Bronchial epithelial cell (primary cell): ENCODE measurements at regions not wholly inside any gene's neighbourhood (a gene's known extent, or its start where the extent isn't known, plus 50 kb on each side); places are given as distances from the start of the nearest gene placed in this dataset.
"Not testable (repeated sequence)": the region's sequence is repeated elsewhere in the genome, so short reads cannot be mapped to it uniquely, and the experiment has no call there.

Experiments
- DNase-seq: peaks from one replicate; pipeline ENCODE4 v3.0.0-alpha.2; 2010; ENCODE audit warnings: low read depth
- FAIRE-seq: peaks from 2 replicates; lab custom pipeline; 2011; peaks lifted over from hg19 to GRCh38; lab: Jason Lieb, UNC
- H3K27me3 ChIP-seq: 2 replicates; pipeline ENCODE4 v1.5.1; 2011; ENCODE audit warnings: low read length; ENCODE audit not compliant: control insufficient read depth, insufficient read depth
- H3K36me3 ChIP-seq: 2 replicates; pipeline ENCODE4 v1.5.1; 2011; ENCODE audit warnings: low read length; ENCODE audit not compliant: control insufficient read depth, insufficient read depth
- H3K4me3 ChIP-seq: 2 replicates; pipeline ENCODE4 v1.5.1; 2011; ENCODE audit warnings: mild to moderate bottlenecking, low read depth, low read length, control low read depth

DNA sequence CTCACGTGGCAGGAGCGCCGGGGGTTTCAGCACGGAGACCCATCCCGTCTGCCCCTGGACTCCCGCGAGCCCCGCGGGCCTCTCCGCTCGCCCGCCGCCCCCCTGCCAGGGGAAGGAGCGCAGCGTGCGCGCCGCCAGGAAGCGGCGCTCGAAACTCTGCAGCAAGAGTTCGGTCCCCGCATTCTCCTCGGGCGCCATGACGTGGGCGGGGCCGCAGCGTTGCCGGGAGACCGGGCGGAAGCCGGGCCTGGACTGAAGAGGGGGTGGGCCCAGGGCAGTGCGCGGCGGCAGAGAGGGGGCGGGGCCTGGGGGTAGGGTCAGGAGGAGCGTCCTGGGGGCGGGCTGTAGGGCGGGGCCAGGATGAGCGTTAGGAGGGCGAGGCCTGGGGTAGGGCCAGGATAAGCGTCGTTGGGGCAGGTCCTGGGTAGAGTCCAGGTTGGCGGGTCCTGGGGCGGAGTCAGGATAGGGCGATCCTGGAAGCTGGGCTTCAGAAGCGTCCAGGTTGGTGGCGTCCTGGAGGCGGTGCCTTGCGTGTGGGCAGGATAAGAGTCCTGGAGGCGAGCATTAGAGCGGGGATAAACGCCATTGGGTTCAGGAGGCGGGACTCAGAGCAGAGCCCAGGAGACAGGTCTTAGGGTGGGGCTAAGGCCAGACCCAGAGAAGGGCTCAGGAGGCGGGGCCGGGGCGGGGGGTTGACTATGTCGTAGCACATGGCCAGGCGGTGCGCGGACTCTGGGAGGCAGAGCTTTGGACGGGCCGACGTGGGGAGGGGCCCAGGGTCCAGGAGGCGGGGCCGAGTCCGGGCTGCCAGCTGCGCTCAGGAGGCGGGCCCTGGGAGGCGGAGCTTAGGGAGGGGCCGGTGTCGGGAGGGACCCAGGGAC is 229.0 kb upstream of the FRG2C start:
- not testable (repeated sequence) for FAIRE-seq, H3K27me3 ChIP-seq, H3K36me3 ChIP-seq
- peak overlapping the region; percentile 47 for H3K4me3 ChIP-seq
- DNase-seq: peak; percentile 86

DNA sequence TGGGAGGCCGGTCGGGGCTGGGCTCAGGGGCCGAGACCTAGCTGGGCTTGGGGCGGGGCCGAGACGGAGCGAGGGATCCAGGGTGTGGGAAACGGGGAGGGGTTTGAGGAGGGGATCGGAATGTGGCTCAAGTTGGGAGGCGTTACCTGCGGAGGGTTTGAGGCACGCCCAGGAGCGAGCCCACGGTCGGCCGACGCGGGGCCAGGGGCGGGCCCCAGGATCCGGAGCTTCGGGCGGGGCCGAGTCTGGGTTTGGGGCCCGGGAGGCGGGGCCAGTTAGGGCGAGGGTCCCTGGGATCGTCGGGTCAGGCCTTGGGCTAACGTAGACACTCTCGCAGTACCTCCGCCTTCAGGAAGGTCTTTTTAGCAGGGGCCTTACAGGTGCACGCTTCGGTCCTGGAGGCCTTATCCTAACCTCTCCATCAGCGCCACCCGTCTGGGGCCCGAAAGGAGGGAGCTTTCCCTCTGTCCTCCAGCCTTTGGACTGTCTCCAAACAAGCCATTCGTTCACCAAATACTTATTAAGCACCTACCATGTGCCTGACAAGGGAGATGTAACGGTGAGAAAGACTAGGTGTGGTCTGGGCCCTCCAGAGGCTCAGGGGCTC is 228.2 kb upstream of the FRG2C start:
- H3K4me3 ChIP-seq: peak overlapping the region; percentile 40
- DNase-seq: peak; percentile 60
- not testable (repeated sequence) for H3K36me3 ChIP-seq, FAIRE-seq, H3K27me3 ChIP-seq

DNA sequence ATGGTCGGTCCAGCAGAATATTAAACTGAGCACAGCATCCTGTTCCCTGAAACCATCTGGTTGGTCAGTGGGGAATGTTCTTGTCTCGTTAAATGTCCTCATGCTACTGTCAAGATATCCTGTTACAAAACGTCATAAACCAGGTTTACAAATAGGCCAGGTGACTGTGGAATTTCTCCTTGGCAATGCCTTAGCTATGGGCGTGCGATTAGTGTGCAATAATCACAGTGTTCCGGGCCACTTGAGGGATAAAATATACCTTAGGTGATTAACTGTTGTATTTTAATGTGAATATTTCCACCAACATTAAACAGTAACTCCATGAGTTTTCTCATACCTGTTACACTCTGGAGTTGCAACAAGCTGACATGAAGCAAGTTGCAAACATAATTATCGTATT is 223.1 kb upstream of the FRG2C start:
- H3K36me3 ChIP-seq, DNase-seq, H3K4me3 ChIP-seq, FAIRE-seq, H3K27me3 ChIP-seq: not testable (repeated sequence)

DNA sequence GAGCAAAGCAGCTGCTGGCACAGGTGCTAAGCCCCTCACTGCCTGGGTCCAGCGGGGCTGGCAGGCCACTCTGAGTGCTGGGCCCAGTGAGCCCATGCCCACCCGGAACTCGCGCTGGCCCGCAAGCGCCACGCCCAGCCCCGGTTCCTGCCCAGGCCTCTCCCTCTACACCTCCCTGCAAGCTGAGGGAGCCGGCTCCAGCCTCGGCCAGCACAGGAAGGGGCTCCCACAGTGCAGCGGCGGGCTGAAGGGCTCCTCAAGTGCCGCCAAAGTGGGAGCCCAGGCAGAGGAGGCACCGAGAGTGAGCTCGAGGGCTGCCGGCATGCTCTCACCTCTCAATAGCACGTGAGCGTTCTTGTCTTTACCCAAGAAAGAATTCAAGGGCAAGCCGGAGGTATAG is 219.5 kb upstream of the FRG2C start:
- DNase-seq, FAIRE-seq, H3K36me3 ChIP-seq, H3K4me3 ChIP-seq, H3K27me3 ChIP-seq: not testable (repeated sequence)

DNA sequence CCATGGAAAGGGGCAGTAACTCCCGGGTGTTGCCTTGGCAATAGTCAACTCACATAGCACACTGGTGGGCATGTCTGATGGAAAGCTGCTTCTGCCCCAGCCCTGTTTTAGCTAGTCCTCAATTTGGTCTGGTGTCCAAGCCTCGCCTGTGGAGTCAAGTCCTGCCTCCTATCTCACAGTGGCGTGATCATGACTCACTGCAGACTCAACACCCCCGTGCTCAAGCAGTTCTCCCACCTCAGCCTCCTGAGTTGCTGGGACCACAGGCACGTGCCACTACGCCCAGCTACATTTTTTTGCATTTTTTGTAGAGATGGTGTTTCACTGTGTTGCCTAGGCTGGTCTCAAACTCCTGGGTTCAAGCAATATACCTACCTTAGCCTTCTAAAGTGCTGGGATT is 218.9 kb upstream of the FRG2C start:
- FAIRE-seq, H3K36me3 ChIP-seq, H3K27me3 ChIP-seq, H3K4me3 ChIP-seq: not testable (repeated sequence)
- DNase-seq: peak; percentile 1

DNA sequence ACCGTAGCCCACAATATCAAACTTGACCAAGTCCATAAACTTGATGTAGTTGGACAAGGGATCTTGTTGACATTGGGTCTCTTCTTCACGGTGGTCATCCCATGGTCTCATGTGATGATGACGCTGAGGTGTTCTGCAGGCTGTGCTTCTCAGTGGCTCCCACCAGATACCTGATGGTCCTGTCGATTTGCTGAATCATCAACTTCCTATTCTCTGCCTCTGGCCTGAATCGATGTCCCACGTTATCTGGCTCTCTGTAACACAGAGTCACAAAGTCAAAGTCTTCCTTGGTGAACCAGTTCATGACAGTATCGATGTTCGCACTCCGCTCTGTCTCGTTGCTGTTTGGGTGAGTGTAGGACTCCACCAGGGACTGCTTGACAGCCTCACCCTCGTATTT is 217.2 kb upstream of the FRG2C start:
- not testable (repeated sequence) for FAIRE-seq, H3K36me3 ChIP-seq, H3K27me3 ChIP-seq, DNase-seq, H3K4me3 ChIP-seq

DNA sequence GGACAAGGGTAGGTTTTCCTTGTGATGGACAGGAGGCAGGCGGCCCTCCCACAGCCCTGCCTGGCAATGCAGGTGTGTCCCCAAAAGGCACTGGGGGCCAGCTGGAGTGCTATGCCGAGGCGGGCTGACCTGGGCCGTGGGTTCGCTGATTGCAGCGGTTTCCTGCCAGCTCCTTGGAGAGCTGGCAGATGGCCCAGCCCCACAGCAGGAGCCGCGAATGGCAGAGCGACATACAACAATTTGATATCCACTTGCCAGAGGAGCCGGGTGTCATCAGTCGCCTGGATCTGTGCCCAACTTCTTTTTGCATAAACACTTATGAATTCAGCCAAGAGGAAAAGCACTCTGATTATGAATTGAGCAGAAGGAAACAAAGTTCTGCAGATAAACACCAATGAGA is 210.8 kb upstream of the FRG2C start:
- H3K4me3 ChIP-seq, DNase-seq, H3K36me3 ChIP-seq, H3K27me3 ChIP-seq, FAIRE-seq: not testable (repeated sequence)

DNA sequence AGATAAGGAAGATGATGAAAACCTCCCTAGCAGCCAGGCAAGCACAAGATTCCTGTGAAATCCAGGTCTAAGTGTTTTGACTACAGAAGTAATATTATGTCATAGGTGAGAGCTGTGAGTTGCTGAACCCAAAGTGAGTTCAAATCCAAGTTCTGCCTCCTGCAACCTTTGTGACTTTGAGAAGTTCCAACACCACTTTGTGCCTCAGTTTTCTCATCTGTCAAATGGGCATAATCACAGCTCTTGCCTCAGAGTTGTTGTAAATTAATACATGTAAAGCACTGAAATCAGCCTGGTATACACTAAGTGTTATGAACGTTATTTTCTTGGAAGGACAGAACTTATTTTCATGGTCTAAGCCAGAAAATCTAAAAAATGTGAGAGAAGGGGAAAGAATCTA is 210.3 kb upstream of the FRG2C start:
- not testable (repeated sequence) for H3K4me3 ChIP-seq, H3K27me3 ChIP-seq, FAIRE-seq, DNase-seq, H3K36me3 ChIP-seq

DNA sequence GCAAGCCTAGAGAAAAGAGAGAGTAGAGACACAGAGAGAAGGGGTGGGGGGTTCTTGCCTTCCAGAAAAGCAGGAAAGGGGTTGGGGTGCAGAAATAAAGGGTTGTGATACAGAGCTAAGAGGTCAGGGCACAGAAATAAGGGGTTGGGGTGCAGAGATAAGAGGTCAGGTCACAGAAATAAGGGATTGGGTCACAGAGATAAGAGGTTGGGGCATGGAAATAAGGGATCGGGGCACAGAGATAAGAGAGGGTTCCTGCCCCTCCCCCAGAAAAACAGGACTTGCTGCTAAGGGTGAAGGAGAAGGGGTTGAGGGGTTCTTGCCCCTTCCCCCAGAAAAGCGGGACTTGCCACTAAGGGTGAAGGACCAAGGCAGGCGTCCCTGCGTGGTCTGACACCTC is 189.6 kb upstream of the FRG2C start:
- H3K27me3 ChIP-seq, H3K4me3 ChIP-seq, FAIRE-seq: not testable (repeated sequence)

DNA sequence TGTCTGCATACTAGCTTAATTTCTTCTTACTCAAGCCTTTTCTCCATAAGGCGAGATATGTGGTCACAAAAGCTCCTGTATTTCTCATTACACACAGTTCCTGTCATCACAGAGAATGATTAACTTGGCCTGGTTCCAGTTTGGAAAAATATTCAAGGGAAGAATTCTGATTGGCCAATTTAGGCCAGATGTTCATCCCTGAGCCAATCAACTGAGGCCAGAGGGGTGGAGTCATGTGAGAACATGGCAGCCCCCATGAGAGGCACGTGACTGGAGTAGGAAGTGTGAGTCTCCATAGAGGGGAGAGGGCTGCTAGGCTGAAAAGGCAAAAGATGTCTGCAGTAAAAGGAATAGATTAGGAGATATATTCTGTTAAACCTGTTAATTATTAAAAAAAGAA is 167.5 kb upstream of the FRG2C start:
- not testable (repeated sequence) for FAIRE-seq

More for the DNA sequence above, 189.6 kb upstream of the FRG2C start:
- H3K36me3 ChIP-seq, DNase-seq: not testable (repeated sequence)

DNA sequence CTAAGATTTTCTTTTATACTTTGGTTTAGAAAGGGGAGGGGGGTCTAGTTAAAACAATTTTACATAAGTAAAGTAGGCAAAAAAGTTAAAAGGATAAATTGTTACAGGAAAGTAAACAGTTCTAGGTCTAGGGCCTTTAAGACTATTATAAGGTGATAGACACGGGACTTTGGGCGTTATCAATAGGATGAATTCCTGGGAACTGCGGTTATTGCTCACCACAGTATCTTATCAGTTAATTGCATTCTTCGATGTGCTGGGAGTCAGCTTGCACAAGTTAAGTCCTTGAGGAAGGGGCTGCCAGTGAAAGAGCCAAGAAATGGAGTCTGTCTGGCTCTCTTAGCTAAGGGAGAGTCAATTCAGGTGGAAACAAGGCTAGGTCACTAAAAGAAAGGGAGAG is 163.8 kb upstream of the FRG2C start:
- DNase-seq, H3K4me3 ChIP-seq, H3K36me3 ChIP-seq, FAIRE-seq, H3K27me3 ChIP-seq: not testable (repeated sequence)

More for the DNA sequence above, 167.5 kb upstream of the FRG2C start:
- H3K27me3 ChIP-seq, H3K36me3 ChIP-seq, H3K4me3 ChIP-seq, DNase-seq: not testable (repeated sequence)

DNA sequence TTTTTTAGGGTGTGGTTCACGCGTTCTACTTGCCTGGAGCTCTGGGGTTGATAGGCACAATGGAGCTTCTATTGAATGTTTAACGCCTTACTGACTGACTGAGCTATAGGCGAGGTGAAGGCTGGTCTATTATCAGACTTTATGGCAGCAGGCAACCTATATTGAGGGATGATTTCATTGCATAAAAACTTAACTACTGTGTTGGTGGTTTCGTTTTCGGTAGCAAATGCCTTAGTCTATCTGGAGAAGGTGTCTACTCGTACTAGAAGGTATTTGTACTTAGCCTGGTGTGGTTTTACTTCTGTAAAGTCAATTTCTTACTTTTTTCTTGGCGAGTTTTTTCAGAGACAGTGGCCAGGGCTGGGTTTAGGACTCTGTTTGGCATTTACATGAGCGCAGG is 162.0 kb upstream of the FRG2C start:
- not testable (repeated sequence) for DNase-seq, FAIRE-seq, H3K36me3 ChIP-seq, H3K27me3 ChIP-seq, H3K4me3 ChIP-seq

DNA sequence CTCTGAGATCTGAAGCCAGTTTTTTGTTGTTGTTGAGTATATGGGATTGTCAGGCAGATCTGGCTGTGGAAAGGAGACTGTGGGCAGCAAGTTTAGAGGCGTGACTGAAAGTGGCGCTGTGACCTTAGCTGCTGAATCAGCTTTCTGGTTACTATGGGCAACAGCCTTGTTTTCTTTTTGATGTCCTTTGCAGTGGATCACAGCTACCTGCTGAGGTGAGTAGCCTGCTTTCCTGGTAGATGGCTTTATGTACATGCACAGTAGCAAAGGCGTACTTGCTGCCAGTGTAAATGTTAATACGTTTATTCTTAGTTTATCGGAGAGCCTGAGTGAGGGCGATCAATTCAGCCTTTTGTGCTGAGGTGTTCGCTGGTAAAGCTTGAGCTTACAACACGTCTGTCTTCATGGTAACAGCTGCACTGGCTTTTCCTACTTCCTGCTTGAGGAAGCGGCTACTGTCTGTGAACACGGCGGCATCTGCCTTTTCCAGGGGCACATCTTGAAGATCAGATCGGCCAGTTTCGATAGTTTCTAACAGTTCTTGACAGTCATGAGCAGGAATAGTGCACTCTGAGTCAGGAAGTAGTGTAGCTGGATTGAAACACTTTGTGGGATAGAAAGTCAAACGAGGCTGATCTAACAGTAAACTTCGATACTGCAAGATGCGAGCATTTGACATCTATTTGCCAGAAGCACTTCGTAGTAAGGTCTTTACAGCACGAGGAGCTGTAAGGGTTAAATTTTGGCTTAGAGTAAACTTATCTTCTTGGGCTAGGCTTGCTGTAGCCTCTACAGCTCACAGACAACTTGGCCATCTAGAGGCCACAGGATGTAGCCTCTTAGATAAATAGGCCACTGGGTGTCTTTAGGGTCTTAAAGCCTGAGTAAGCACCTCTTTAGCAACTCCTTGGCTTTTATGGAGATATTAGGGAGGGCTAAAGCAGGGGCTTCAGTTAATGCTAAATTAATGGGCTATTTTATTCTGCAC is 161.1 kb upstream of the FRG2C start:
- not testable (repeated sequence) for H3K27me3 ChIP-seq, H3K36me3 ChIP-seq, FAIRE-seq, H3K4me3 ChIP-seq
- DNase-seq: peak; percentile 17
